22Rv1 (cell line): ENCODE measurements at regions not wholly inside any gene's neighbourhood (a gene's known extent, or its start where the extent isn't known, plus 50 kb on each side); places are given as distances from the start of the nearest gene placed in this dataset.
"Not testable (repeated sequence)": the region's sequence is repeated elsewhere in the genome, so short reads cannot be mapped to it uniquely, and the experiment has no call there.

Experiments
- H3K27ac ChIP-seq: fragments of 450-650 bp; 2 replicates; pipeline ENCODE4 v1.5.1; 2017
- ZFX ChIP-seq: fragments of 450-650 bp; IDR thresholded peaks from 2 replicates; pipeline ENCODE4 v1.6.1; 2017; ENCODE audit warnings: antibody characterized with exemption, borderline replicate concordance
- TF ChIP-seq, protein P1 (sequence below): fragments of 450-650 bp; IDR thresholded peaks from 2 replicates; pipeline ENCODE4 v1.5.1; 2017; ENCODE audit warnings: mild to moderate bottlenecking

DNA sequence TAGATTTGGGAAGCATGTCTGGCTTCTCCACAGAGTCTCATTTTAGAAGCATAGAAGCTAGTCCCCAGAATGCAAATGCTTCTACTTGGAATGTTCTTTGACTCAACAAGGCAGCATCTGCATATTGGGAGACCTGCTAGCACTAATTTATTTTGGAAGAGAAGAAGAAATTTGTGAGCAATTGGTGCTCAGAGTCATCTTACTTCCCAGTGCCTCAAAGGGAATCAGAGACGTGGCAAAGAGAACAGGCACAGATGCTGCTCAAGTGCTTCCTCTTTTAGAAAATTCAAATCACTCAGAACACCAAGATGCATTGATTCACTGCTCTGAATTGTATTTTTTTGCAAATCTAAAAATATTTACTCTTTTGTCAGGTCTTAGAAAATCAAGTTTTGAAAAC is 255.7 kb downstream of the BRINP2 start:
- no peak overlapping the region for H3K27ac ChIP-seq
- TF ChIP-seq ZFX: no peak
- TF ChIP-seq, protein P1, sequence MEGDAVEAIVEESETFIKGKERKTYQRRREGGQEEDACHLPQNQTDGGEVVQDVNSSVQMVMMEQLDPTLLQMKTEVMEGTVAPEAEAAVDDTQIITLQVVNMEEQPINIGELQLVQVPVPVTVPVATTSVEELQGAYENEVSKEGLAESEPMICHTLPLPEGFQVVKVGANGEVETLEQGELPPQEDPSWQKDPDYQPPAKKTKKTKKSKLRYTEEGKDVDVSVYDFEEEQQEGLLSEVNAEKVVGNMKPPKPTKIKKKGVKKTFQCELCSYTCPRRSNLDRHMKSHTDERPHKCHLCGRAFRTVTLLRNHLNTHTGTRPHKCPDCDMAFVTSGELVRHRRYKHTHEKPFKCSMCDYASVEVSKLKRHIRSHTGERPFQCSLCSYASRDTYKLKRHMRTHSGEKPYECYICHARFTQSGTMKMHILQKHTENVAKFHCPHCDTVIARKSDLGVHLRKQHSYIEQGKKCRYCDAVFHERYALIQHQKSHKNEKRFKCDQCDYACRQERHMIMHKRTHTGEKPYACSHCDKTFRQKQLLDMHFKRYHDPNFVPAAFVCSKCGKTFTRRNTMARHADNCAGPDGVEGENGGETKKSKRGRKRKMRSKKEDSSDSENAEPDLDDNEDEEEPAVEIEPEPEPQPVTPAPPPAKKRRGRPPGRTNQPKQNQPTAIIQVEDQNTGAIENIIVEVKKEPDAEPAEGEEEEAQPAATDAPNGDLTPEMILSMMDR: no peak

DNA sequence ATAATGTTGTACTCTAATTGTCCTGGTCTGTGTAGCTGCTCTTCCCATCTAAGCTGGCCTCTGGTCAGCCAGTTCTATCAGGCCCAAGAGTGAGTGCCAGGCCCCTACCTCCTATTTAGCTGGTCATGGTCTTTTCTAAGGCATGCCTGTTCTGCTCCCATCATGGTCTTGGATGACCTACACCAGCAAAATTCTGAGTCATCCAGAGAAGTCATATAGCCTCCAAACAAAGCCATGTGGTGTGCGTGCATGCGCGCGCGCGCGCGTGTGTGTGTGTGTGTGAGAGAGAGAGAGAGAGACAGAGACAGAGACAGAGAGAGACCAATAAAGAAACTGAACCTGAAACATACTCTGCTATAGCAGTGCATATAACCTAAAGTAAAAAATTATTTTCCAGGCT is 254.4 kb downstream of the BRINP2 start:
- no peak for TF ChIP-seq ZFX
- TF ChIP-seq, protein P1: no peak
- no peak overlapping the region for H3K27ac ChIP-seq

DNA sequence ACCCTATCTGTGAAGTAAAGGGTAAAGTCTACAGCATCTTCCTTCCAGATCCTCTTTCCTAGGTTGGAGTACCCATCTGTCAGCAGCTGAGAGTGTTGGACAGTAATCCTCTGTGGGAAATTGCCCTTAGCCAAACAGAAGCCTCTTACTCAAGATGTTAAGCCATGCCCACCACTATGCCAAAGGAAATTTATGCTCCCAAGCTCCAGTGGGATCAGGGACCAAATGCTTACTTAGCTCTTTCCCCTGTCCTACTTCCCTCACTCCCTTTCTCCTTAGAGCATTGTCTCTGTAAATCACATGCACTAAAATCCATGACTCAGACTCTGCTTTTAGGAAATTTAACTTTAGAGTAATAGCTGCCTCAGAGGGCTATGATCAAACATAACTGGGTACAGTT is 254.0 kb downstream of the BRINP2 start:
- TF ChIP-seq, protein P1: no peak
- no peak for TF ChIP-seq ZFX
- no peak overlapping the region for H3K27ac ChIP-seq

DNA sequence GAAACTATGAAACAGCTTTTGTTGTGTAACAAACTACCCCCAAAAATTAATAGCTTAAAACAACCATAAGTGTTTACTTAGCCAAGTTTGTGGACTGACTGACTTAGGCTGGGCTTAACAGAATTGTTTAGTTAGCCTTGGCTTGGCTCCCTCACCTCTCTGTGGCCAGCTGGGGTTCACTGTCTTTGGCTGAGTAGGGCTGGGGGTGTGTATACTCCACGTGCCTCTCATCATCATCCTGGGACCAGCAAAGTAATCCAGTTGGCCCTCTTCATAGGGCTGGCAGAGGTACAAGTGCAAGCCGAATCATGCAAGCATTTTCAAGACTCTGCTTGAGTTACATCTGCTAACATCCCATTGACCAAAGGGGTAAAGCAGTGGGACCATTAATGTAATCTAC is 252.3 kb downstream of the BRINP2 start:
- H3K27ac ChIP-seq: no peak overlapping the region
- TF ChIP-seq, protein P1: no peak
- no peak for TF ChIP-seq ZFX

DNA sequence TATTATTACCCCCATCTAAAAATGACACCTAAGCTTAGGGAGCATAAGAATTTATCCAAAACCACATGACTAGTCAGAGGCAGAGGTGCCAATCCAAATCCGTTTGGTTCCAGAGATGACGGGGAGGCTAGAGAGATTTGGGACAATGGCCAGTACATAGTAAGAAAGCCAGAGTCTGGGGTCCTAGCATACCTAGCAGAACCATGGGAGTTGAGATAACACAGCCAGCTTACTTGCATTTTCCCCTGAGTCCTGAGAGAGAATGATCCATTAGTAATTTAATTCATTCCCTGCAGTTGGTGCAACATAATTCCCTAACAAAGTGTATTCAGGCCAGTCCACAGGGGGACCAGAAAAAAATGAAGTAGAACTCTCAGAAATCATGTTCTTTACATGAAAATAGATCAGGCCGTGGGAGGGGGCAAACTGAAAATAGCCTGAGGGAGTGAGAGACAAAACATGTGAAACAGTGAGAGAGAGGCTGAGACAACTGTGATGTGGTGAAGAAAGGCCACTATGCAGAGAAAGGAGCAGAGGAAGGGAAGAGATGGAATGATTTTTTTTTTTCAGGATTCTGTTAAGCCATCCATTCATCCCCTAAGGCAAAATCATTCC is 243.3 kb downstream of the BRINP2 start:
- TF ChIP-seq ZFX: no peak
- TF ChIP-seq, protein P1: no peak
- no peak overlapping the region for H3K27ac ChIP-seq

DNA sequence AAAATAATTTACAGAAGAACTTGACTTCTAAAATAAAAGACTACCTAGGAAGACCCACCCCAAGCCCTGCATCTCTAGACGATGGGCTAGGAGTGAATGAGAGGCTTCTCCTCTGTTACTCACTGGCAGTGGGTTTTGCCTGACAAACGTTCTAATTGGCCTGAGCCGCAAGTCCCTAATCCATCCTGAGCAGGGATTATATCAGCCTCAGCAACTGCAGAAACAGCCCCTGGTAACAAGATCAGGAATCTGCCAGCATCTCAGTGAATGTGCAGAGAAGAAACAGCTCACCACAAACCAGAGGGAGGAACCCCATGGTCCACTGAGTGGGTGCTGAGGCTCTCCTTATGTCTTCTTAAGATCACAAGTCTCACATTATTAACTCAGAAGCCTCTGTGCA is 240.6 kb downstream of the BRINP2 start:
- no peak for TF ChIP-seq ZFX
- TF ChIP-seq, protein P1: no peak
- H3K27ac ChIP-seq: no peak overlapping the region

DNA sequence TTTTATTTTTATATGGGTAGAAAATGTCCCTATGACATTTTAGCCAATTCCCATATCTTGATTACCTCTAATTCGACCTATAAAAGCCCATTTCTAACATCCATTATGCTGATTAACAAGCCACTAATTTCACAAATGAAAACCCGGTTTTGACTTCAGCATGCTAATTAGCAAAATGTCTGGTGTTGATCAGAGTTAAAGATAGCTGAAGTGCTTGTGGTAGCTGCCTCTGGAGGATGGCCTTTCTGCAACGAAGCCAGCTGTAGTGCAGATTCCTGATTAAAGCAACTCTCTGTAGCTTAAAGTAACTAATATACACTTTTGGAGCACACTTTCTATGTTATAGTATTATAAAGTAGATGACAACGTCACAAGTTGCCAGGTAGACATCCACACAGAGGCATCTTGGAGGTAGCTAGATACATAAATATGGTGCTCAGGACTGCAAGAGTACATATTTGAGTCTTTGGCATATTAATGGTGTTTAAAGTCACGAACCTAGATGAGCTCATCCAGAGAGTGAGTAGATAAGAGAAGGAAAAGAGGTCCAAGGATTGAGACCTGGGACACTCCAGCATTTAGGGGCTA is 239.5 kb downstream of the BRINP2 start:
- H3K27ac ChIP-seq: no peak overlapping the region
- TF ChIP-seq, protein P1: no peak
- no peak for TF ChIP-seq ZFX

DNA sequence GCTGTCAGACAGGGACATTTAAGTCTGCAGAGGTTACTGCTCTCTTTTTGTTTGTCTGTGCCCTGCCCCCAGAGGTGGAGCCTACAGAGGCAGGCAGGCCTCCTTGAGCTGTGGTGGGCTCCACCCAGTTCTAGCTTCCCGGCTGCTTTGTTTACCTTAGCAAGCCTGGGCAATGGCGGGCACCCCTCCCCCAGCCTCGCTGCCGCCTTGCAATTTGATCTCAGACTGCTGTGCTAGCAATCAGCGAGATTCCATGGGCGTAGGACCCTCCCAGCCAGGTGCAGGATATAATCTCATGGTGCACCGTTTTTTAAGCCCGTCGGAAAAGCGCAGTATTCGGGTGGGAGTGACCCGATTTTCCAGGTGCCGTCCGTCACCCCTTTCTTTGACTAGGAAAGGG is 235.6 kb downstream of the BRINP2 start:
- not testable (repeated sequence) for H3K27ac ChIP-seq
